SK-N-SH (cell line): ENCODE measurements at regions not wholly inside any gene's neighbourhood (a gene's known extent, or its start where the extent isn't known, plus 50 kb on each side); places are given as distances from the start of the nearest gene placed in this dataset.

Experiments used
- ELF1 ChIP-seq: IDR thresholded peaks from 2 replicates; pipeline ENCODE4 v1.4.0; 2012
- EP300 ChIP-seq, 2 experiments: IDR thresholded peaks; 2 replicates each; pipeline versions ENCODE4 v1.4.0 to v1.6.1; 2012; ENCODE audit warnings: borderline replicate concordance in 1 of 2, low read depth in 1 of 2, low read length in 1 of 2
- MEF2A ChIP-seq: IDR thresholded peaks from 2 replicates; pipeline ENCODE4 v1.4.0; 2012; ENCODE audit warnings: low read depth, borderline replicate concordance
- POLR2AphosphoS5 ChIP-seq: IDR thresholded peaks from 2 replicates; pipeline ENCODE4 v1.6.1; 2012; ENCODE audit warnings: low read depth, low read length
- RAD21 ChIP-seq: IDR thresholded peaks from 2 replicates; pipeline ENCODE4 v1.6.1; 2012; ENCODE audit warnings: mild to moderate bottlenecking, low read length
- YY1 ChIP-seq: IDR thresholded peaks from 2 replicates; pipeline ENCODE4 v1.4.0; 2012; ENCODE audit warnings: low read depth, mild to moderate bottlenecking
- TF ChIP-seq, protein P1 (sequence below): fragments of 200-600 bp; sonication (generic); IDR thresholded peaks from 2 replicates; pipeline ENCODE4 v1.6.1; 2017; ENCODE audit warnings: antibody characterized with exemption, mild to moderate bottlenecking, moderate library complexity
- TF ChIP-seq, protein P2 (sequence below): IDR thresholded peaks from 2 replicates; pipeline ENCODE4 v1.4.0; 2012; ENCODE audit warnings: low read depth
- TF ChIP-seq, protein P3 (sequence below): IDR thresholded peaks from 2 replicates; pipeline ENCODE4 v1.4.0; 2012; ENCODE audit warnings: low read depth, borderline replicate concordance
- TF ChIP-seq, protein P4 (sequence below): IDR thresholded peaks from 2 replicates; pipeline ENCODE4 v1.4.0; 2012; ENCODE audit warnings: low read depth, borderline replicate concordance

DNA sequence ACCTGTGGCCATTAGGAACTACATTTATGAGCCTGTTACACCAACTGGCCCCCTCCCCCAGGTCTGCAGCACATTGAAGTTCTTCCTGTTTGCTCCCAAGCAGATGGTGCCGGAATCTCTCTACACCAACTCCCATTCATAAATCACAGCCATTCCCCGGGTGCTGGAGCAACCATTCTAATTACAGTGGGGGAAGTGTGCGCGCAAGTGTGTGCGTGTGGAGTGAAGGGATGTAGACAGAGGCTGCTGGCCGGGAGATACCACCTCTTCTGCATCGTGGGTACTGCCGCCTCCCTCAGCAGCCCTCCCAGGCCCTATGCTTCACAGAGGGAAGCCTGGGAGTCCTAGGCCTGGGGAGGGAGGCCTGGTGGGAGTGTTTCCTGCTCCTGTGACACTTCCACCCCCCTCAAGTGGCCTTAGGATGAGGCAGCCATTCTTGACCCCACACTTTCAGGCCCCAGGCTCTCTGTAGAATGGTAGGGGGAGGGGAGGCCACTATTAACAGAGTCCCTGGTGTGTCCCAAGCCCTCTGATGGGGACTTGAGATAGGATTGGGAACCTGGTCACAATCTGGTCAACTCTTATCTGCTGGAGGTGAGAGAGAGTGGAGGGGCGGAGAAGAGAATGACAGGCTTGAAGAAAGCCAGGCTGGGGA is 69.1 kb downstream of the MAGEF1 start:
- TF ChIP-seq, protein P1, sequence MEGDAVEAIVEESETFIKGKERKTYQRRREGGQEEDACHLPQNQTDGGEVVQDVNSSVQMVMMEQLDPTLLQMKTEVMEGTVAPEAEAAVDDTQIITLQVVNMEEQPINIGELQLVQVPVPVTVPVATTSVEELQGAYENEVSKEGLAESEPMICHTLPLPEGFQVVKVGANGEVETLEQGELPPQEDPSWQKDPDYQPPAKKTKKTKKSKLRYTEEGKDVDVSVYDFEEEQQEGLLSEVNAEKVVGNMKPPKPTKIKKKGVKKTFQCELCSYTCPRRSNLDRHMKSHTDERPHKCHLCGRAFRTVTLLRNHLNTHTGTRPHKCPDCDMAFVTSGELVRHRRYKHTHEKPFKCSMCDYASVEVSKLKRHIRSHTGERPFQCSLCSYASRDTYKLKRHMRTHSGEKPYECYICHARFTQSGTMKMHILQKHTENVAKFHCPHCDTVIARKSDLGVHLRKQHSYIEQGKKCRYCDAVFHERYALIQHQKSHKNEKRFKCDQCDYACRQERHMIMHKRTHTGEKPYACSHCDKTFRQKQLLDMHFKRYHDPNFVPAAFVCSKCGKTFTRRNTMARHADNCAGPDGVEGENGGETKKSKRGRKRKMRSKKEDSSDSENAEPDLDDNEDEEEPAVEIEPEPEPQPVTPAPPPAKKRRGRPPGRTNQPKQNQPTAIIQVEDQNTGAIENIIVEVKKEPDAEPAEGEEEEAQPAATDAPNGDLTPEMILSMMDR: no peak
- TF ChIP-seq, protein P2, sequence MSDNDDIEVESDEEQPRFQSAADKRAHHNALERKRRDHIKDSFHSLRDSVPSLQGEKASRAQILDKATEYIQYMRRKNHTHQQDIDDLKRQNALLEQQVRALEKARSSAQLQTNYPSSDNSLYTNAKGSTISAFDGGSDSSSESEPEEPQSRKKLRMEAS: no peak
- TF ChIP-seq ELF1 (no peak), POLR2AphosphoS5 (no peak), MEF2A (no peak), RAD21 (no peak), YY1 (no peak), EP300 (IDR thresholded peaks at IDR 0.05; ENCODE audit: borderline replicate concordance in 1 of 2, low read depth in 1 of 2, low read length in 1 of 2) (peak in 1 of 2 experiments; percentile 67; a peak in 1 of 4 replicates)
- TF ChIP-seq, protein P3, sequence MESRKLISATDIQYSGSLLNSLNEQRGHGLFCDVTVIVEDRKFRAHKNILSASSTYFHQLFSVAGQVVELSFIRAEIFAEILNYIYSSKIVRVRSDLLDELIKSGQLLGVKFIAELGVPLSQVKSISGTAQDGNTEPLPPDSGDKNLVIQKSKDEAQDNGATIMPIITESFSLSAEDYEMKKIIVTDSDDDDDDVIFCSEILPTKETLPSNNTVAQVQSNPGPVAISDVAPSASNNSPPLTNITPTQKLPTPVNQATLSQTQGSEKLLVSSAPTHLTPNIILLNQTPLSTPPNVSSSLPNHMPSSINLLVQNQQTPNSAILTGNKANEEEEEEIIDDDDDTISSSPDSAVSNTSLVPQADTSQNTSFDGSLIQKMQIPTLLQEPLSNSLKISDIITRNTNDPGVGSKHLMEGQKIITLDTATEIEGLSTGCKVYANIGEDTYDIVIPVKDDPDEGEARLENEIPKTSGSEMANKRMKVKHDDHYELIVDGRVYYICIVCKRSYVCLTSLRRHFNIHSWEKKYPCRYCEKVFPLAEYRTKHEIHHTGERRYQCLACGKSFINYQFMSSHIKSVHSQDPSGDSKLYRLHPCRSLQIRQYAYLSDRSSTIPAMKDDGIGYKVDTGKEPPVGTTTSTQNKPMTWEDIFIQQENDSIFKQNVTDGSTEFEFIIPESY: no peak
- TF ChIP-seq, protein P4, sequence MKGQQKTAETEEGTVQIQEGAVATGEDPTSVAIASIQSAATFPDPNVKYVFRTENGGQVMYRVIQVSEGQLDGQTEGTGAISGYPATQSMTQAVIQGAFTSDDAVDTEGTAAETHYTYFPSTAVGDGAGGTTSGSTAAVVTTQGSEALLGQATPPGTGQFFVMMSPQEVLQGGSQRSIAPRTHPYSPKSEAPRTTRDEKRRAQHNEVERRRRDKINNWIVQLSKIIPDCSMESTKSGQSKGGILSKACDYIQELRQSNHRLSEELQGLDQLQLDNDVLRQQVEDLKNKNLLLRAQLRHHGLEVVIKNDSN: no peak
